Colonic mucosa (tissue), 4 donors: ENCODE measurements at regions not wholly inside any gene's neighbourhood (a gene's known extent, or its start where the extent isn't known, plus 50 kb on each side); places are given as distances from the start of the nearest gene placed in this dataset.

Experiments
- DNase-seq: peaks from one replicate; pipeline ENCODE4 v3.0.0-alpha.2; 2020
- H3K27ac ChIP-seq: fragments of 200-600 bp; one replicate; pipeline ENCODE4 v1.8.0; 2021
- H3K27me3 ChIP-seq: fragments of 200-600 bp; one replicate; pipeline ENCODE4 v1.8.0; 2021
- H3K36me3 ChIP-seq: fragments of 200-600 bp; one replicate; pipeline ENCODE4 v1.8.0; 2021
- H3K4me1 ChIP-seq: fragments of 200-600 bp; one replicate; pipeline ENCODE4 v1.8.0; 2021; ENCODE audit warnings: mild to moderate bottlenecking
- H3K4me3 ChIP-seq: fragments of 200-600 bp; one replicate; pipeline ENCODE4 v1.8.0; 2021
- H3K9ac ChIP-seq, 2 donors: one replicate each; pipeline ENCODE4 v1.7.0; 2013; ENCODE audit warnings: control low read depth in 2 of 2, low read depth in 2 of 2, low read length in 2 of 2
- H3K9me3 ChIP-seq: fragments of 200-600 bp; one replicate; pipeline ENCODE4 v1.8.0; 2021
- intact Hi-C: fragments of 100-400 bp; cut with DNase I; formaldehyde crosslinking; loops from one replicate; pipeline ENCODE4 v1.14.1; 2022
- TF ChIP-seq, protein P1 (sequence below): fragments of 200-600 bp; IDR thresholded peaks from one replicate; pipeline ENCODE4 v1.8.0; 2022; ENCODE audit warnings: antibody characterized with exemption, mild to moderate bottlenecking
- donor health status: healthy.
- donor health status: DM: no; HTN: no; CAD: no.
- donor health status: DM: no; HTN: no; CAD: no.

DNA sequence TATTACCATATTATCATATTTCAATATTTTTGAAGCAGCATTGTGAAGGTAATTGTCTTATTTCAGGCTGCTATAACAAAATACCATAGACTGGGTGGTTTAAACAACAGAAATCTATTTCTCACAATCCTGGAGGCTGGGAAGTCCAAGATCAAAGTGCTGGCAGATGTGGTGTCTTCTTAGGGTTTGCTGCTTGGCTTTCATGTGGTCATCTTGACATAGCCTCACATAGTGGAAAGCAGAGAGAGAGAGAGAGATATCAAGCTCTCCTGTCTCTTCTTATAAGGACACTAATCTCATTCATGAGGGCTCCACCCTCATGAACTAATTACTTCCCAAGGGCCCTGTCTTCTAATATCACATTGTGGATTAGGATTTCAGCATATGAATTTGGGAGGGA lies 119.7 kb upstream of the NUDT6 start:
- H3K36me3 ChIP-seq, result no peaks in the 10 kb centered on the region
- no peaks in the 10 kb centered on the region for H3K4me1 ChIP-seq
- no peak overlapping the region for H3K27ac ChIP-seq
- no peak overlapping the region for H3K9ac ChIP-seq
- no peaks in the 10 kb centered on the region for H3K27me3 ChIP-seq
- DNase-seq, result no peak
- intact Hi-C loops, result no loop called here
- H3K4me3 ChIP-seq, result no peak overlapping the region
- H3K9me3 ChIP-seq, result no peaks in the 10 kb centered on the region
- TF ChIP-seq, protein P1, sequence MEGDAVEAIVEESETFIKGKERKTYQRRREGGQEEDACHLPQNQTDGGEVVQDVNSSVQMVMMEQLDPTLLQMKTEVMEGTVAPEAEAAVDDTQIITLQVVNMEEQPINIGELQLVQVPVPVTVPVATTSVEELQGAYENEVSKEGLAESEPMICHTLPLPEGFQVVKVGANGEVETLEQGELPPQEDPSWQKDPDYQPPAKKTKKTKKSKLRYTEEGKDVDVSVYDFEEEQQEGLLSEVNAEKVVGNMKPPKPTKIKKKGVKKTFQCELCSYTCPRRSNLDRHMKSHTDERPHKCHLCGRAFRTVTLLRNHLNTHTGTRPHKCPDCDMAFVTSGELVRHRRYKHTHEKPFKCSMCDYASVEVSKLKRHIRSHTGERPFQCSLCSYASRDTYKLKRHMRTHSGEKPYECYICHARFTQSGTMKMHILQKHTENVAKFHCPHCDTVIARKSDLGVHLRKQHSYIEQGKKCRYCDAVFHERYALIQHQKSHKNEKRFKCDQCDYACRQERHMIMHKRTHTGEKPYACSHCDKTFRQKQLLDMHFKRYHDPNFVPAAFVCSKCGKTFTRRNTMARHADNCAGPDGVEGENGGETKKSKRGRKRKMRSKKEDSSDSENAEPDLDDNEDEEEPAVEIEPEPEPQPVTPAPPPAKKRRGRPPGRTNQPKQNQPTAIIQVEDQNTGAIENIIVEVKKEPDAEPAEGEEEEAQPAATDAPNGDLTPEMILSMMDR, result no peak

DNA sequence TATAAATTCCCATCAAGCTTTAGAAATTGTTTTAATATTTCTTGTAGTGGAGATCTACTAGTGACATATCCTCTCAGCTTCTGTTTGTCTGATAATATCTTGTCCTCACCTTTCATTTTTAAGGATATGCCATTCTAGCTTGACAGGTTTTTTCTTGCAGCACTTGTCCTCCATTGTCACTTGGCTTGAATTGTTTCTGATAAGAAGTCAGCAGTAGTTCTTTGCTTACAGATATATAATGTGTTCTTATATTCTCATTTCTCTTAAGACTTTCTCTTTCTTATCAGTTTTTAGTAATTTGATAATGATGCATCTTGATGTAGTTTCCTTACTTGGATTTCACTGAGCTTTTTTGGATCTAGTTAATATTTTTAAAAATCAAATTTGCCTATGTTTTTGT lies 120.6 kb upstream of the NUDT6 start:
- no peak overlapping the region for H3K4me3 ChIP-seq
- H3K4me1 ChIP-seq, result no peaks in the 10 kb centered on the region
- H3K36me3 ChIP-seq, result no peaks in the 10 kb centered on the region
- DNase-seq, result no peak
- H3K9ac ChIP-seq, result no peak overlapping the region
- no peak overlapping the region for H3K27ac ChIP-seq
- intact Hi-C loops, result no loop called here
- H3K27me3 ChIP-seq, result no peaks in the 10 kb centered on the region
- H3K9me3 ChIP-seq, result no peaks in the 10 kb centered on the region
- TF ChIP-seq, protein P1, result no peak

DNA sequence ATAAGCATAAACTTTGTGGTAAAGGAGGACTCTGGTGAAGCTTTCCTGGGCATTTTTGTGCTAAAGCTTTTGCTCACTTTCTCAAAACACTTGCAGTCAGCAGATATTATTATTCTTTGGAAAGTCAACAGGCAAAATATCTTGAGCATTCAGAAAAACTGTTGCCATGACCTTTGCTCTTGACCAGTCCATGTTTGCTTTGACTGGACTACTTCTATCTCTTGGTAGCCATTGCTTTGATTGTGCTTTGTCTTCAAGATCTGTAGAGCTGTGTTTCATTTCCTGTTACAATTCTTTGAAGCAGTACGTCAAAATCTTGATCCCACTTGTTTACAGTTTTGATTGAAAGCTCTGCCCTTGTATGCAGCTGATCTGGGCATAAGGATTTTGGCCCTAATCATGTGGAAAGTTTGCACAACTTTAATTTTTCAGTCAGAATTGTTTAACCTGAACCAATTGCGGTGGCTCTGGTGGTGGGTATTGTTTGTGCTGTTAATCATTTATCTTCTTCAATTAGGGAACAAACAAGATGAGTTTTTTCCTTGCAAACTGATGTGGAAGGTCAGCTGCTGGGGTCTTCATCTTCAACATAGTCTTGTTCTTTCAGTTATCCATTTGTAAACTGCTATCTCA lies 121.5 kb upstream of the NUDT6 start:
- DNase-seq, result no peak
- H3K4me1 ChIP-seq, result no peaks in the 10 kb centered on the region
- H3K27me3 ChIP-seq, result no peaks in the 10 kb centered on the region
- H3K9ac ChIP-seq, result no peak overlapping the region
- H3K27ac ChIP-seq, result no peak overlapping the region
- H3K9me3 ChIP-seq, result no peaks in the 10 kb centered on the region
- intact Hi-C loops, result no loop called here
- TF ChIP-seq, protein P1, result no peak
- H3K36me3 ChIP-seq, result no peaks in the 10 kb centered on the region
- no peak overlapping the region for H3K4me3 ChIP-seq

DNA sequence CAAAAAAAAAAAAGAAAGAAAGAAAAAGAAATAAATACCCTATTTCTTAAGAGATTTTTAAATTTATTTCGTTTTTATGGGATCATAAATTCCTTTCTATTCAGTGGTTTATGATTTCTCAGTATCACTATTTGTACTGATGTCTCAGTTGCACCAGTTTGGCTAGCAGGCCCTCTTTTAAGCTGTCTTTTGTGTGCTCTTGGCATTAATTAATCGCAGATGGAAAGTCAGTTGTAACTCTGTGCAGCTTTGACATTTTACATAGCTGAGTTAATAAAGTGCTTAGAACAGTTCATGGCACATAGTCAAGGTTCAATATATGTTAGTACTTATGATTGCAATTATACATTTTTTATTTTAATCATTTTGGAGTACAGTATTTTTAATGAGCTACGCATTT lies 123.7 kb upstream of the NUDT6 start:
- TF ChIP-seq, protein P1, result no peak
- intact Hi-C loops, result no loop called here
- no peak overlapping the region for H3K9ac ChIP-seq
- no peaks in the 10 kb centered on the region for H3K9me3 ChIP-seq
- no peaks in the 10 kb centered on the region for H3K27me3 ChIP-seq
- H3K4me1 ChIP-seq, result no peaks in the 10 kb centered on the region
- H3K36me3 ChIP-seq, result no peaks in the 10 kb centered on the region
- no peak overlapping the region for H3K4me3 ChIP-seq
- no peak for DNase-seq
- no peak overlapping the region for H3K27ac ChIP-seq

DNA sequence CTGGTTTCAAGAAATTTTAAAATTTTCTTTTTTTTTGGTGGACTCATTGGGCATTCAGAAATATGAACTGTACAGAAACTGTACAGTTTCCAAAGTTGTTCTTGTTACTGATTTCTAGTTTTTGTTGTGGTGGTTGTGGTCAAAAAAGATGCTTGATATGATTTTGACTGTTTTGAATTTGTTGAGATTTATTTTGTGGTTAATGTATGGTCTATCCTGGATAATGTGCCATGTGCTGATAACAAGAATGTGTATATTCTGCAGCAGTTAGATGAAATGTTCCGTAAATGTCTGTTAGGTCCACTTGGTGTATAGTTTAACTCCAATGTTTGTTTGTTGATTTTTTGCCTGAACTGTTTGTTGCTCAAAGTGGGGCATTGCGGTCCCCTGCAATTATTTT lies 127.6 kb upstream of the NUDT6 start:
- intact Hi-C loops, result no loop called here
- Histone ChIP-seq H3K9me3 (no peaks in the 10 kb centered on the region), H3K4me1 (no peaks in the 10 kb centered on the region), H3K27me3 (no peaks in the 10 kb centered on the region), H3K36me3 (no peaks in the 10 kb centered on the region), H3K9ac (no peak overlapping the region), H3K27ac (no peak overlapping the region), H3K4me3 (no peak overlapping the region)
- no peak for DNase-seq
- TF ChIP-seq, protein P1, result no peak
